DMS79 (cell line): ENCODE measurements at regions not wholly inside any gene's neighbourhood (a gene's known extent, or its start where the extent isn't known, plus 50 kb on each side); places are given as distances from the start of the nearest gene placed in this dataset.
"Not testable (repeated sequence)": the region's sequence is repeated elsewhere in the genome, so short reads cannot be mapped to it uniquely, and the experiment has no call there.

Experiments
- DNase-seq: peaks from one replicate; lab custom pipeline; 2025; lab: John Stamatoyannopoulos, UW

- DNase-seq: no peak
These were observed 106.9 kb upstream of the ATL2 start for GRCh38 chr2:38483776-38484501.

- not testable (repeated sequence) for DNase-seq
These were observed 105.6 kb upstream of the ATL2 start for GRCh38 chr2:38482710-38483109.

- DNase-seq: no peak
These were observed 103.5 kb upstream of the ATL2 start for GRCh38 chr2:38480617-38481016.

- DNase-seq: no peak
These were observed 99.9 kb upstream of the ATL2 start for GRCh38 chr2:38477006-38477405.

- DNase-seq: no peak
These were observed 98.5 kb upstream of the ATL2 start for GRCh38 chr2:38475567-38475881.

- DNase-seq: no peak
These were observed 97.9 kb upstream of the ATL2 start for GRCh38 chr2:38474715-38475566.

GRCh38 chr2:38474021-38474456, 97.0 kb upstream of the ATL2 start:
- no peak for DNase-seq

- DNase-seq: no peak
These were observed 96.4 kb upstream of the ATL2 start for GRCh38 chr2:38473333-38474005.

GRCh38 chr2:38470115-38470514, 93.0 kb upstream of the ATL2 start:
- no peak for DNase-seq

- DNase-seq: no peak
These were observed 90.8 kb upstream of the ATL2 start for GRCh38 chr2:38467768-38468455.

GRCh38 chr2:38466876-38467767, 90.0 kb upstream of the ATL2 start:
- no peak for DNase-seq

GRCh38 chr2:38466409-38466808, 89.3 kb upstream of the ATL2 start:
- DNase-seq: no peak

GRCh38 chr2:38465789-38466127, 88.7 kb upstream of the ATL2 start:
- DNase-seq: no peak

- DNase-seq: no peak
These were observed 88.1 kb upstream of the ATL2 start for GRCh38 chr2:38464971-38465788.

GRCh38 chr2:38463752-38464151, 86.7 kb upstream of the ATL2 start:
- no peak for DNase-seq

GRCh38 chr2:38462121-38462661, 85.1 kb upstream of the ATL2 start:
- no peak for DNase-seq

GRCh38 chr2:38461470-38461869, 84.4 kb upstream of the ATL2 start:
- DNase-seq: no peak

- no peak for DNase-seq
These were observed 83.2 kb upstream of the ATL2 start for GRCh38 chr2:38460313-38460712.

GRCh38 chr2:38454081-38454480, 77.0 kb upstream of the ATL2 start:
- no peak for DNase-seq

GRCh38 chr2:38451778-38452177, 74.7 kb upstream of the ATL2 start:
- not testable (repeated sequence) for DNase-seq
